K562 (cell line): ENCODE measurements at regions not wholly inside any gene's neighbourhood (a gene's known extent, or its start where the extent isn't known, plus 50 kb on each side); places are given as distances from the start of the nearest gene placed in this dataset.

Source experiments
- BRF2 ChIP-seq: IDR thresholded peaks from 3 replicates; pipeline ENCODE4 v1.6.1; 2011; ENCODE audit warnings: borderline replicate concordance, mild to moderate bottlenecking; ENCODE audit not compliant: insufficient read length, insufficient read depth
- CBFA2T3 ChIP-seq: fragments of 450-650 bp; IDR thresholded peaks from 2 replicates; pipeline ENCODE4 v1.6.1; 2017
- CREB1 ChIP-seq, 2 experiments: sonication (generic) in 1 of 2; formaldehyde crosslinking in 1 of 2; IDR thresholded peaks; 2 replicates each; pipeline versions ENCODE4 v1.6.1 to v1.8.0; 2012 to 2022; ENCODE audit warnings: inconsistent platforms in 1 of 2, mild to moderate bottlenecking in 1 of 2, missing genetic modification reagents in 1 of 2, moderate library complexity in 1 of 2
- FOXA1 ChIP-seq: fragments of 450-650 bp; IDR thresholded peaks from 2 replicates; pipeline ENCODE4 v1.6.1; 2016; ENCODE audit warnings: mild to moderate bottlenecking, borderline replicate concordance
- GABPA ChIP-seq: fragments of 200-800 bp; sonication (Bioruptor generic); conservative IDR thresholded peaks from 2 replicates; pipeline ENCODE4 v1.6.1; 2016; ENCODE audit warnings: low read depth, missing genetic modification characterization, missing compliant biosample characterization
- GABPB2 ChIP-seq: fragments of 250-450 bp; sonication (Bioruptor Pico); conservative IDR thresholded peaks from 2 replicates; pipeline ENCODE4 v1.5.1; 2021; ENCODE audit warnings: mild to moderate bottlenecking
- GTF2A2 ChIP-seq: IDR thresholded peaks from 2 replicates; pipeline ENCODE4 v1.6.1; 2016; ENCODE audit warnings: mild to moderate bottlenecking, missing genetic modification characterization, missing compliant biosample characterization
- HIVEP1 ChIP-seq: fragments of 250-450 bp; sonication (Bioruptor Pico); IDR thresholded peaks from 2 replicates; pipeline ENCODE4 v1.4.0; 2020; ENCODE audit warnings: mild to moderate bottlenecking
- HNRNPK ChIP-seq: fragments of 200-400 bp; formaldehyde crosslinking; IDR thresholded peaks from one replicate; pipeline ENCODE4 v1.6.1; 2018; ENCODE audit warnings: mild to moderate bottlenecking, low read depth, low read length; ENCODE audit not compliant: poor library complexity, severe bottlenecking
- HSF4 ChIP-seq: fragments of 250-450 bp; sonication (Bioruptor Pico); IDR thresholded peaks from 2 replicates; pipeline ENCODE4 v2.1.2; 2022; ENCODE audit warnings: mild to moderate bottlenecking, moderate library complexity, borderline replicate concordance
- IFI16 ChIP-seq: fragments of 250-450 bp; sonication (Bioruptor Pico); IDR thresholded peaks from 2 replicates; pipeline ENCODE4 v2.1.2; 2022; ENCODE audit warnings: mild to moderate bottlenecking, inconsistent platforms
- NCOA1 ChIP-seq: fragments of 450-650 bp; IDR thresholded peaks from 2 replicates; pipeline ENCODE4 v1.6.1; 2016; ENCODE audit warnings: low read depth
- NUFIP1 ChIP-seq: fragments of 450-650 bp; IDR thresholded peaks from 2 replicates; pipeline ENCODE4 v1.6.1; 2018; ENCODE audit not compliant: partially characterized antibody
- SMARCA4 ChIP-seq: fragments of 450-650 bp; IDR thresholded peaks from 2 replicates; pipeline ENCODE4 v1.6.1; 2016
- SMARCE1 ChIP-seq: fragments of 450-650 bp; IDR thresholded peaks from 2 replicates; pipeline ENCODE4 v1.7.1; 2016; ENCODE audit warnings: mild to moderate bottlenecking
- SOX6 ChIP-seq: fragments of 450-650 bp; IDR thresholded peaks from 2 replicates; pipeline ENCODE4 v1.6.1; 2014; ENCODE audit warnings: mild to moderate bottlenecking
- TCFL5 ChIP-seq: fragments of 250-450 bp; sonication (Bioruptor Pico); conservative IDR thresholded peaks from 2 replicates; pipeline ENCODE4 v1.6.1; 2021; ENCODE audit warnings: mild to moderate bottlenecking, moderate library complexity, matching md5 sums
- TEAD1 ChIP-seq, 2 experiments: fragments of 450-650 bp in 1 of 2; sonication (generic) in 1 of 2; formaldehyde crosslinking; IDR thresholded peaks; 2 replicates each; pipeline versions ENCODE4 v1.4.0 to v1.8.0; 2020 to 2022; ENCODE audit warnings: mild to moderate bottlenecking in 2 of 2, missing genetic modification reagents in 1 of 2
- TFE3 ChIP-seq: fragments of 450-650 bp; formaldehyde crosslinking; IDR thresholded peaks from 2 replicates; pipeline ENCODE4 v1.4.0; 2020; ENCODE audit warnings: mild to moderate bottlenecking, mixed read lengths
- ZBTB34 ChIP-seq: fragments of 250-450 bp; sonication (Bioruptor Pico); IDR thresholded peaks from 2 replicates; pipeline ENCODE4 v1.8.0; 2021; ENCODE audit warnings: mild to moderate bottlenecking, moderate library complexity
- ZEB2 ChIP-seq: fragments of 450-650 bp; IDR thresholded peaks from 2 replicates; pipeline ENCODE4 v1.6.1; 2016
- ZNF395 ChIP-seq: fragments of 200-800 bp; sonication (Bioruptor generic); IDR thresholded peaks from 2 replicates; pipeline ENCODE4 v1.6.1; 2017; ENCODE audit warnings: missing genetic modification characterization, missing compliant biosample characterization
- ZNF445 ChIP-seq: fragments of 250-450 bp; sonication (Bioruptor Pico); IDR thresholded peaks from 2 replicates; pipeline ENCODE4 v1.4.0; 2020; ENCODE audit warnings: low read depth, mild to moderate bottlenecking, moderate library complexity
- ZNF586 ChIP-seq: fragments of 450-650 bp; formaldehyde crosslinking; conservative IDR thresholded peaks from 2 replicates; pipeline ENCODE4 v1.4.0; 2020; ENCODE audit warnings: mild to moderate bottlenecking, moderate library complexity
- ZNF79 ChIP-seq: fragments of 250-450 bp; sonication (Bioruptor Pico); IDR thresholded peaks from 2 replicates; pipeline ENCODE4 v1.4.0; 2020; ENCODE audit warnings: low read depth, mild to moderate bottlenecking, moderate library complexity

- TF ChIP-seq NCOA1 (no peak), GTF2A2 (tag) (peak; percentile 87), ZNF79 (CRISPR knock-in tag) (peak; percentile 93), TCFL5 (peak; percentile 93), SMARCE1 (no peak), ZNF445 (CRISPR knock-in tag) (peak; percentile 79; the same call in 1 of the 2 replicates), NUFIP1 (peak; percentile 38), SMARCA4 (peak; percentile 73), CBFA2T3 (no peak), HNRNPK (no peak), BRF2 (no peak), SOX6 (no peak), ZBTB34 (CRISPR knock-in tag) (peak; percentile 85), ZNF586 (CRISPR knock-in tag) (no peak), HSF4 (CRISPR knock-in tag) (peak; percentile 95), ZNF395 (CRISPR knock-in tag) (peak; percentile 98), GABPB2 (CRISPR knock-in tag) (no peak), IFI16 (CRISPR knock-in tag) (peak; percentile 90), CREB1 (IDR thresholded peaks at IDR 0.05) (no peak), CREB1 (CRISPR knock-in tag; IDR thresholded peaks at IDR 0.05) (no peak), TFE3 (CRISPR knock-in tag) (peak; percentile 49), FOXA1 (no peak), GABPA (peak; percentile 56), HIVEP1 (CRISPR knock-in tag) (peak; percentile 97), TEAD1 (CRISPR knock-in tag; IDR thresholded peaks at IDR 0.05) (peak in 1 of 2 experiments; percentile 97; a peak in 2 of 4 replicates), ZEB2 (no peak)
These were observed 79.5 kb upstream of the LIPC start (continued) for GRCh38 chr15:58352026-58352929.
